Spleen (tissue), 11 donors: ENCODE measurements at regions not wholly inside any gene's neighbourhood (a gene's known extent, or its start where the extent isn't known, plus 50 kb on each side); places are given as distances from the start of the nearest gene placed in this dataset.

Experiments used
- DNase-seq: peaks from one replicate; pipeline ENCODE4 v3.0.0-alpha.2; 2020
- H3K27ac ChIP-seq, 8 donors: fragments of 200-600 bp; sonication (generic) in 7 of 8; 1 replicate in 4 of 8; 2 replicates in 4 of 8; pipeline versions ENCODE4 v1.5.0 to v1.8.0; 2016 to 2021; ENCODE audit warnings: inconsistent platforms in 4 of 8, mild to moderate bottlenecking in 4 of 8, moderate library complexity in 1 of 8
- H3K27me3 ChIP-seq, 7 donors: fragments of 200-600 bp; sonication (generic) in 6 of 7; replicated peaks in 1 of 7; 1 replicate in 4 of 7; 2 replicates in 3 of 7; pipeline versions ENCODE4 v1.5.0 to v1.8.0; 2016 to 2021; ENCODE audit warnings: inconsistent platforms in 3 of 7, mild to moderate bottlenecking in 1 of 7
- H3K36me3 ChIP-seq, 6 donors: fragments of 200-600 bp; sonication (generic) in 5 of 6; 1 replicate in 4 of 6; 2 replicates in 2 of 6; pipeline versions ENCODE4 v1.5.0 to v1.8.0; 2016 to 2021; ENCODE audit warnings: inconsistent platforms in 2 of 6
- H3K4me1 ChIP-seq, 6 donors: fragments of 200-600 bp; sonication (generic) in 5 of 6; 1 replicate in 3 of 6; 2 replicates in 3 of 6; pipeline versions ENCODE4 v1.5.0 to v1.8.0; 2016 to 2021; ENCODE audit warnings: inconsistent platforms in 3 of 6
- H3K4me3 ChIP-seq, 8 donors: fragments of 200-600 bp; sonication (generic) in 7 of 8; 1 replicate in 4 of 8; 2 replicates in 4 of 8; pipeline versions ENCODE4 v1.5.0 to v1.8.0; 2016 to 2021; ENCODE audit warnings: inconsistent platforms in 4 of 8, mild to moderate bottlenecking in 4 of 8, moderate library complexity in 2 of 8
- H3K9me3 ChIP-seq, 8 donors: fragments of 200-600 bp; sonication (generic) in 7 of 8; 1 replicate in 4 of 8; 2 replicates in 4 of 8; pipeline versions ENCODE4 v1.5.0 to v1.8.0; 2016 to 2021; ENCODE audit warnings: inconsistent platforms in 4 of 8
- CTCF ChIP-seq, 11 experiments: fragments of 200-600 bp in 7 of 11; fragments of 450-650 bp in 4 of 11; sonication (generic) in 4 of 11; IDR thresholded peaks in 8 of 11; conservative IDR thresholded peaks in 3 of 11; 1 replicate in 7 of 11; 2 replicates in 4 of 11; pipeline versions ENCODE4 v1.4.0 to v1.8.0; 2016 to 2021; ENCODE audit warnings: antibody characterized with exemption in 11 of 11, inconsistent platforms in 4 of 11, mild to moderate bottlenecking in 1 of 11
- POLR2A ChIP-seq, 3 donors: fragments of 450-650 bp; IDR thresholded peaks; one replicate each; pipeline ENCODE4 v1.5.1; 2017; ENCODE audit warnings: antibody characterized with exemption in 3 of 3, mild to moderate bottlenecking in 1 of 3
- POLR2AphosphoS5 ChIP-seq, 3 donors: sonication (generic); formaldehyde crosslinking; IDR thresholded peaks; one replicate each; pipeline ENCODE4 v1.5.1; 2017; ENCODE audit warnings: antibody characterized with exemption in 3 of 3
- WGBS, 5 donors: extraction: QIAGEN DNeasy Blood & Tissue Kit in 3 of 5; methylation state at CpG; one replicate each; pipeline versions ENCODE4 v1.1.5 to v1.1.7; 2013 to 2018; 5-methylcytosine and 5-hydroxymethylcytosine counted together
- intact Hi-C: fragments of 100-400 bp; cut with DNase I; formaldehyde crosslinking; loops from one replicate; pipeline ENCODE4 v1.15.0; 2023; ENCODE audit warnings: low total_unique reads
- donor health status: healthy with polysubstance abuse.
- donor health status: DM: no; HTN: no; CAD: no; lungs with moderate emphysema.
- donor health status: DM: no; HTN: no; CAD: no.
- donor health status: Bipolar disorder and iron deficiency.
- donor health status: healthy.
- donor health status: DM: no; HTN: no; CAD: no.
- donor health status: DM: yes; HTN: yes; CAD: no.

- Histone ChIP-seq H3K36me3 (no peaks in the 10 kb centered on the region), H3K27ac (no peak overlapping the region), H3K4me1 (no peaks in the 10 kb centered on the region), H3K4me3 (no peak overlapping the region), H3K9me3 (peaks cover 0 to 6% (median 0%) of the 10 kb centered on the region in 8 donors), H3K27me3 (no peaks in the 10 kb centered on the region)
- no peak for TF ChIP-seq POLR2A (IDR thresholded peaks at IDR 0.05)
- TF ChIP-seq POLR2AphosphoS5 (IDR thresholded peaks at IDR 0.05): no peak
- no peak for TF ChIP-seq CTCF (IDR thresholded peaks at IDR 0.05 in 8 of 11, conservative IDR thresholded peaks at IDR 0.05 in 3 of 11)
- no peak for DNase-seq
- 80 to 94% (median 89%) methylated on average over 1 of the region's 1 CpG for WGBS, 5 donors
- intact Hi-C loops: no loop called here
Measured at GRCh38 chr3:162777118-162777517, 1280.5 kb downstream of the OTOL1 start.

GRCh38 chr3:162780313-162780712, 1283.7 kb downstream of the OTOL1 start:
- no peaks in the 10 kb centered on the region for H3K36me3 ChIP-seq
- H3K4me3 ChIP-seq: no peak overlapping the region
- H3K27ac ChIP-seq: peak overlapping the region in 3 of 8 donors; percentile 47 to 49 (median 48)
- intact Hi-C loops: no loop called here
- peaks cover 0 to 4% (median 0%) of the 10 kb centered on the region in 8 donors for H3K9me3 ChIP-seq
- TF ChIP-seq CTCF (IDR thresholded peaks at IDR 0.05 in 8 of 11, conservative IDR thresholded peaks at IDR 0.05 in 3 of 11) (no peak), POLR2AphosphoS5 (IDR thresholded peaks at IDR 0.05) (no peak), POLR2A (IDR thresholded peaks at IDR 0.05) (no peak)
- no peaks in the 10 kb centered on the region for H3K4me1 ChIP-seq
- DNase-seq: no peak
- no peaks in the 10 kb centered on the region for H3K27me3 ChIP-seq

GRCh38 chr3:162799910-162800309, 1303.3 kb downstream of the OTOL1 start:
- WGBS, 5 donors: 73 to 84% (median 80%) methylated on average over 2 of the region's 2 CpGs; no CpG with 5 or more reads in 2 of the 5 donors
- Histone ChIP-seq H3K4me1 (no peaks in the 10 kb centered on the region), H3K4me3 (no peak overlapping the region), H3K27me3 (no peaks in the 10 kb centered on the region), H3K36me3 (no peaks in the 10 kb centered on the region), H3K27ac (no peak overlapping the region), H3K9me3 (peaks cover 0 to 3% (median 0%) of the 10 kb centered on the region in 8 donors)
- intact Hi-C loops: no loop called here
- no peak for DNase-seq
- TF ChIP-seq POLR2AphosphoS5 (IDR thresholded peaks at IDR 0.05): no peak
- no peak for TF ChIP-seq CTCF (IDR thresholded peaks at IDR 0.05 in 8 of 11, conservative IDR thresholded peaks at IDR 0.05 in 3 of 11)
- TF ChIP-seq POLR2A (IDR thresholded peaks at IDR 0.05): no peak

- TF ChIP-seq POLR2A (IDR thresholded peaks at IDR 0.05) (no peak), POLR2AphosphoS5 (IDR thresholded peaks at IDR 0.05) (no peak), CTCF (IDR thresholded peaks at IDR 0.05 in 8 of 11, conservative IDR thresholded peaks at IDR 0.05 in 3 of 11) (no peak)
- Histone ChIP-seq H3K36me3 (no peaks in the 10 kb centered on the region), H3K4me1 (no peaks in the 10 kb centered on the region), H3K9me3 (peaks cover 0 to 3% (median 0%) of the 10 kb centered on the region in 8 donors), H3K4me3 (no peak overlapping the region), H3K27ac (no peak overlapping the region), H3K27me3 (no peaks in the 10 kb centered on the region)
- intact Hi-C loops: no loop called here
- DNase-seq: no peak
- 80 to 87% (median 85%) methylated on average over 4 of the region's 4 CpGs; no CpG with 5 or more reads in 2 of the 5 donors for WGBS, 5 donors
Measured at GRCh38 chr3:162802228-162802965, 1305.8 kb downstream of the OTOL1 start.
